NCI-H226 (cell line): ENCODE measurements at regions not wholly inside any gene's neighbourhood (a gene's known extent, or its start where the extent isn't known, plus 50 kb on each side); places are given as distances from the start of the nearest gene placed in this dataset.
A peak's percentile ranks its signal among the peaks of the same experiment; 100 is the strongest.
"Not testable (repeated sequence)": the region's sequence is repeated elsewhere in the genome, so short reads cannot be mapped to it uniquely, and the experiment has no call there.

Experiments
- DNase-seq: peaks from one replicate; pipeline ENCODE4 v3.0.0-alpha.2; 2015

GRCh38 chrX:115840729-115841409 lies 279.9 kb downstream of the PLS3 start:
- DNase-seq = not testable (repeated sequence)

DNA sequence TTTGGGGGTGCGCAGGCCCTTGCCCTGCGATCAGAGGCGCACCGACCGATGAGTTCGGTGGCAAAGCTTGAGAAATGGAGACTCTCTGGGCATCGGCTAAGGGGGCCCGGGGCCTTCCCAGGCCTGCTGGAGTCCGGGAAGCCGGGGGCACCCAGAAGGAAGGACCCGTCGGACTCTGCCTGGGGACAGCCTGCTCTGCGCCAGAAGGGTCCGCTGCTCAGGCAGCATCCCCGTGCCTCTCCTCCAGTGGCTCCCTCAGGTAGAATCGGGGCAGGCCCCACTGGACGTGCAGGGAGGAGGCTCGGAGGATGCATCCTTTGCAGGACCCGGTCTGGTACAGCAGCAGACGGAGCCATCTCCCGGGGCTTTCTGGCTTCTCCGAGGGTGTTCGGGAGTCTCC lies 290.0 kb downstream of the PLS3 start:
- not testable (repeated sequence) for DNase-seq

- DNase-seq = not testable (repeated sequence)
Observed at GRCh38 chrX:115853260-115853659, 292.3 kb downstream of the PLS3 start.

DNA sequence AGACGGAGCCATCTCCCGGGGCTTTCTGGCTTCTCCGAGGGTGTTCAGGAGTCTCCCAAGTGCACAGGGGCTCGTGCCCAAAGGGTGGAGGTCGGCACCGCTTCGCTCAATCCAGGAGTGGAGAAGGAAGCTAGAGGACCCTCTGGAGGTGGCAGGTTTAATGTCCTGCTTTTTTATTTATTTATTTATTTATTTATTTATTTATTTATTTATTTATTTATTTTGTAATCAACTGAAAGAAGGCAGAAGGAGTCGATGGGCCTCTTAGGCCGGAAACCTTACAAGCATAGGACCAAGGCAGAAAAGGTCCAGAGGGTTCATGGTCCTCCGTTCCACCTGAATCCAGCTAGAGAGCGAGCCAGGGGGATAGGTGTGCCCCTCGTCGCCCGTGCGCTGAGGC lies 289.4 kb upstream of the AGTR2 start:
- not testable (repeated sequence) for DNase-seq

DNA sequence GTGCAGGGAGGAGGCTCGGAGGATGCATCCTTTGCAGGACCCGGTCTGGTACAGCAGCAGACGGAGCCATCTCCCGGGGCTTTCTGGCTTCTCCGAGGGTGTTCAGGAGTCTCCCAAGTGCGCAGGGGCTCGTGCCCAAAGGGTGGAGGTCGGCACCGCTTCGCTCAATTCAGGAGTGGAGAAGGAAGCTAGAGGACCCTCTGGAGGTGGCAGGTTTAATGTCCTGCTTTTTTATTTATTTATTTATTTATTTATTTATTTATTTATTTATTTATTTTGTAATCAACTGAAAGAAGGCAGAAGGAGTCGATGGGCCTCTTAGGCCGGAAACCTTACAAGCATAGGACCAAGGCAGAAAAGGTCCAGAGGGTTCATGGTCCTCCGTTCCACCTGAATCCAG lies 286.4 kb upstream of the AGTR2 start:
- DNase-seq = not testable (repeated sequence)

DNA sequence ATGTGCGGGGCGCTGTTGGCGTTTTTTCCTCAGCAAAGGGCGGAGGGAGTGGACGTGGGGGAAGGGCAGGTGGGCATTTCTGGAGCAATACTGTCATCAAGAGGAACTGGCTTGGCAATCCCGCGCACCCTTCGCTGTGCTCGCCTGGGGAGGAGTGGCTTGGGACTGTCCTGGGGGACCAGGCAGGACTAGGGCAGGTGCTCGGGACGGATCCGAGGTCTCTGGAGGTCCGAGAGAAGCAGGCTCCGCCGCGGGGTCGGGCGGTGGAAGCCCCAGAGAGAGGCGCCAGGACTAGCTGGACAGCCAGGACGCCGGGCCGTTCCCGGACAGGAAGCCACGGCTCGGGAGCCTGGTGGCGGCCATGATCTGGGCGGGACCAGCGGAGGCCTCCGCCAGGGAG lies 282.5 kb upstream of the AGTR2 start:
- DNase-seq = not testable (repeated sequence)

GRCh38 chrX:115888519-115888918 lies 282.0 kb upstream of the AGTR2 start:
- not testable (repeated sequence) for DNase-seq

GRCh38 chrX:115889121-115889890 lies 281.2 kb upstream of the AGTR2 start:
- no peak for DNase-seq

- DNase-seq = no peak
Observed at GRCh38 chrX:115892056-115892708, 278.4 kb upstream of the AGTR2 start.

GRCh38 chrX:115892787-115893671 lies 277.5 kb upstream of the AGTR2 start:
- DNase-seq = peak; percentile 41

GRCh38 chrX:115894087-115894486 lies 276.5 kb upstream of the AGTR2 start:
- no peak for DNase-seq

DNA sequence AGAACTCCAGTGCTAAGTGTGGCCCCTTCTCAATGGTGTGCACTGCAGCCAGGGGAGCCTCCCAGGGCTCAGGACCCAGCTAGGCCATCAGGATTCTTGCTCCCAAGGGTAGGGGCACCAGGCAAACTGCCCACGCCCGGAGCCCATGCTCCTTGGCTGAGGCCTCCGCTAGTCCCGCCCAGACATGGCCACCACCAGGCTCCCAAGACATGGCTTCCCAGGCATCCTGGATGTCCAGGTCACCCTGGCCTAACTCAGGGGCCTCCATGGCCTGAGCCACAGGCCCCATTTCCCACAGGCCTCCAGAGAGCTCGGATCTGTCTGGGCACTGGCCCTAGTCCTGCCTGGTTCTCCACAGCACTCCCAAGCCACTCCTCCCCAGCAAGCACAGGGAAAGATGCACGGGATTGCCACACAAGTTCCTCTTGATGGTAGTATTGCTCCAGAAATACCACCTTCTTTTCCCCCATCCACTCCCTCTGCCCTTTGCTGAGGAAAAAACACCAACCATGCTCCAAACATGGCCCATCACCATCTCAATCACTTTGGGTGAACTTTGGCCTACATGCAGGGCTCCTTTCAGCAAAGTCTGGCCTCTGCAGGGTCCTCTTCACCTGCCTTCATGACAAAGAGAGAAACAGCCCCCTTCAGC lies 274.7 kb upstream of the AGTR2 start:
- no peak for DNase-seq

- DNase-seq = no peak
Observed at GRCh38 chrX:115896362-115896761, 274.2 kb upstream of the AGTR2 start.

DNA sequence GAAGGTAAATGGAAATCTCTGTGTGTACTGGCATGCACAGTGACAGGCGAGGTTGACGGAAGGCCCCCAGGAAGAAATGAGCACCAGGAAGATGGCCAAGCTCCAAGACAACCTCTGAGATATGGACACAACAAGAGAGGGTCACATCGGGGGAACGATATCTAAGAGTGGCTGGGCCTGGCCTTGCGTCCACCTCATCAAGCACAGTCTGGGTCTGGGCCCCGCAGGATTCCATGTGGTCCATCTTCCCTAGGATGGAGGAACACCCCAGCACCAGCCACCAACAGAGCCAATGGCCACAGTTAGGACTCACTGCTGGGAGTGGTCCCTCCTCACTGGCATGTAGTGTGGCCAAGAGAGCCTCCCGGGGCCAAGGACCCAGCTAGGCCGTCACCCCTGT lies 272.6 kb upstream of the AGTR2 start:
- no peak for DNase-seq

DNA sequence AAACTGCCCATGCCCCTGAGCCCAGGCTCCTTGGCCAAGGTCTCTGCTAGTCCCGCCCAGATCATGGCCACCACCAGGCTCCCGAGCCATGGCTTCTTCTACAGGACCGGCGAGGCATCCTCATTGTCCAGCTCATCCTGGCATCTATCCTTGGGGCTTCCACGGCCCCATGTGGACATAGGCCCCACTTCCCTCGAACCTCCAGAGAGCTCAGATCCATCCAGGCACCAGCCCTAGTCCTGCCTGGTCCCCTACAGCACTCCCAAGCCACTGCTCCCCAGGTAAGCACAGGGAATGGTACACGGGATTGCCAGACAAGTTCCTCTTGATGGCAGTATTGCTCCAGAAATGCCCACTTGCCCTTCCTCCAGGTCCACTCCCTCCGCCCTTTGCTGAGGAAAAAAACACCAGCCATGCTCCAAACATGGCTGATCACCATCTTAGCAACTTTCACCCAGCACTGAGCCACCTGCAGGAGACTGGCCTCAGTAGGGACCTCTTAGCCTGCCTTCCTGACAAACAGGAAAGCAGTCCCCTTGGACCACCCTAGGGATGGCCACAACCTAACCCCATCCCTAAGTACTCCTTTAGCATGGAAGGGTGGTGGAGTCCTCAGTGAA lies 272.1 kb upstream of the AGTR2 start:
- DNase-seq = no peak

DNA sequence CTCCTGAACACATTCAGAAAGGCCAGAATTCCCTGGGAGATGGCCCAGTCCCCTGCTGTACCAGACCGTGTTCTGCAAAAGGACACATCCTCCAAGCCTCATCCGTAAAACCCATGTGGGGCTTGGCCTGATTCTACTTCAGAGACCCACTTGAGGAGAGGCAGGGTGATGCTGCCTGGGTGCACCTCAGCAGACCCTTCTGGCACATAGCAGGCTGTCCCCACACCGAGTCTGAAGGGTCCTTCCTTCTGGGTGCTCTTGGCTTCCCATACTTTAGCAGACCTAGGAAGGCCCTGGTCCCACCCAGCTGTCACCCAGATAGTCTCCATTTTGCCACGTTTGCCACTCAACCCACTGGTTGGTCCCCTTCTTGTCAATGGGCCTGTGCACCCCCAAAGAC lies 270.1 kb upstream of the AGTR2 start:
- no peak for DNase-seq

GRCh38 chrX:115901241-115901640 lies 269.3 kb upstream of the AGTR2 start:
- no peak for DNase-seq

DNA sequence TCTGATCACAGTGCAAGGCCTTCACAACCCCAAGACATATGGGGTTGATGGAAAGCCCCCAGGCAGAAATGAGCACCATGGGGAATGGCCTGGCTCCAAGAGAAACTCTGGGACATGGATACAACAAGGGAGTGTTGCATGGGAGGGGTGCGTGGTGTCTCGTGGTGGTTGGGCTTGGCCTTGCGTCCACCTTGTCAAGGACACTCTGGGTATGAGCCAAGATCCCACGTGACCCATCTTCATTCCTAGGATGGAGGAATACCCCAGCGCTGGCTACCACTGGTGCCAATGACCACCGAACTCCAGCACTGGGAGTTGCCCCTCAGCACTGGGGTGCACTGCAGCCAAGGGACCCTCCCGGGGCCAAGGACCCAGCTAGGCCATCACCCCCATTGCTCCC lies 267.5 kb upstream of the AGTR2 start:
- no peak for DNase-seq

DNA sequence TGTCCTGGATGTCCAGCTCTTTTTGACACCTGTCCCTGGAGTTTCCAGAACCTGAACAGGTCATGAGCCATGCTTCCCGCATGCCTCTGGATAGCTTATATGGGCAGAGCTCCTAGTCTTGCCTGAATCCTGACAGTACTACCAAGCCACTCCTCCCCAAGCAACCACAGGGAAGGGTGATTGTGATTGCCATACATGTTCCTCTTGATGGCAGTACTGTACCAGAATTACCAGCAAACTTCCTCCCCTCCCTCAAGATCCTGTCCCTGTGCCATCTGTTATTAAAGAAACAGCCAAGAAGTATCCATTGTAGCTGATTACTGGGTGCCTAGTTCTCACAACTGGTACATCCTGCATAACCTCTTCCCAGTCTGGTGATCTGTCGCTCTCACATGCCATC lies 264.3 kb upstream of the AGTR2 start:
- DNase-seq = no peak

GRCh38 chrX:115906881-115907280 lies 263.7 kb upstream of the AGTR2 start:
- no peak for DNase-seq

- no peak for DNase-seq
Observed at GRCh38 chrX:115909017-115909416, 261.5 kb upstream of the AGTR2 start.

- DNase-seq = no peak
Observed at GRCh38 chrX:115911967-115912366, 258.6 kb upstream of the AGTR2 start.
